ENCODE measurements at regions not wholly inside any gene's neighbourhood (a gene's known extent, or its start where the extent isn't known, plus 50 kb on each side); places are given as distances from the start of the nearest gene placed in this dataset.

GRCh38 chr18:64233851-64234250, 85.0 kb upstream of the LINC00305 start:
- TF ChIP-seq PRMT5 (CRISPR knock-in tag; IDR thresholded peaks at IDR 0.05) (no peak), TAF15 (IDR thresholded peaks at IDR 0.05; ENCODE audit: low read depth, low read length) (no peak), IRF2 (CRISPR knock-in tag; IDR thresholded peaks at IDR 0.05) (no peak), ZNF644 (tag; IDR thresholded peaks at IDR 0.05; ENCODE audit: low read depth) (no peak), RBM15 (IDR thresholded peaks at IDR 0.05; ENCODE audit: insufficient read depth, low read length) (no peak), ZNF146 (CRISPR knock-in tag; IDR thresholded peaks at IDR 0.05; ENCODE audit: unreplicated experiment) (no peak), JUN (IDR thresholded peaks at IDR 0.05; ENCODE audit: borderline replicate concordance, low read depth, low read length) (no peak), JUN (CRISPR knock-in tag; IDR thresholded peaks at IDR 0.05; ENCODE audit: borderline replicate concordance) (no peak)
- Histone ChIP-seq H2AFZ (ENCODE audit: low read depth, low read length) (no peak overlapping the region), H3K27ac (ENCODE audit: extremely low read depth, low read depth, low read length) (no peak overlapping the region), H3K9me1 (ENCODE audit: control insufficient read depth, insufficient read depth, low read length) (no peaks in the 10 kb centered on the region), H3K79me2 (ENCODE audit: control insufficient read depth, insufficient read depth, low read length) (no peaks in the 10 kb centered on the region), H3K4me3 (no peak overlapping the region), H3K27me3 (ENCODE audit: control insufficient read depth in 2 of 2, insufficient read depth in 2 of 2, low read length in 2 of 2) (no peaks in the 10 kb centered on the region), H3K36me3 (ENCODE audit: control insufficient read depth, insufficient read depth, low read length) (no peaks in the 10 kb centered on the region), H3K4me1 (replicated peaks in 1 of 2; ENCODE audit: control insufficient read depth in 2 of 2, insufficient read depth in 2 of 2, low read length in 2 of 2) (no peaks in the 10 kb centered on the region), H4K20me1 (replicated peaks; ENCODE audit: control insufficient read depth, insufficient read depth, low read length) (no peaks in the 10 kb centered on the region), H3K9ac (ENCODE audit: insufficient read depth in 1 of 2, low read depth in 2 of 2, low read length in 2 of 2) (no peak overlapping the region), H3K9me3 (replicated peaks; ENCODE audit: control insufficient read depth, insufficient read depth, low read depth, low read length) (no peaks in the 10 kb centered on the region), H3K4me2 (ENCODE audit: insufficient read depth, low read length) (no peak overlapping the region)
- FAIRE-seq (no peak), ATAC-seq (no peak), DNase-seq (ENCODE audit: extremely low read depth in 1 of 4, low spot score in 3 of 4) (no peak)
- in situ Hi-C loops (cut with MboI), result no loop called here
- BruUV-seq (replicated peaks), result no TSS peak
- intact Hi-C loops (cut with micrococcal nuclease), result no loop called here
- POLR2A ChIA-PET, result no interaction called here
- WGBS (ENCODE audit: insufficient coverage, low coverage, missing lambda C conversion rate), result 0% methylated on average over 1 of the region's 1 CpG
- CTCF ChIA-PET (ENCODE audit: low intra/inter-chr PET ratio), result no interaction called here

GRCh38 chr18:64220941-64221340, 72.1 kb upstream of the LINC00305 start:
- POLR2A ChIA-PET, result no interaction called here
- no peak for TF ChIP-seq ZBTB12 (CRISPR knock-in tag; IDR thresholded peaks at IDR 0.05)
- TF ChIP-seq HEY1 (CRISPR knock-in tag; IDR thresholded peaks at IDR 0.05; ENCODE audit: borderline replicate concordance), result no peak
- no peak for TF ChIP-seq CREB3L1 (IDR thresholded peaks at IDR 0.05; ENCODE audit: borderline replicate concordance, low read depth)
- no peak for TF ChIP-seq SIN3A (IDR thresholded peaks at IDR 0.05; ENCODE audit: borderline replicate concordance in 2 of 2, control insufficient read depth in 1 of 2, low read depth in 2 of 2, low read length in 2 of 2)
- TF ChIP-seq RHOXF2B (CRISPR knock-in tag; conservative IDR thresholded peaks at IDR 0.05), result no peak
- TF ChIP-seq ZC3H4 (CRISPR knock-in tag; IDR thresholded peaks at IDR 0.05; ENCODE audit: borderline replicate concordance), result no peak
- TF ChIP-seq POU5F1 (IDR thresholded peaks at IDR 0.05; ENCODE audit: borderline replicate concordance, low read depth, low read length, partially characterized antibody), result no peak
- TF ChIP-seq HNRNPUL1 (IDR thresholded peaks at IDR 0.05; ENCODE audit: low read length), result no peak
- intact Hi-C loops (cut with micrococcal nuclease), result no loop called here

More at GRCh38 chr18:64220941-64221340, 72.1 kb upstream of the LINC00305 start:
- 0% methylated on average over 2 of the region's 2 CpGs for WGBS (ENCODE audit: insufficient coverage, low coverage, missing lambda C conversion rate)
- H3K4me1 ChIP-seq (replicated peaks in 1 of 2; ENCODE audit: control insufficient read depth in 2 of 2, insufficient read depth in 2 of 2, low read length in 2 of 2), result no peaks in the 10 kb centered on the region
- ATAC-seq (no peak), DNase-seq (ENCODE audit: extremely low read depth in 1 of 4, low spot score in 3 of 4) (no peak), FAIRE-seq (no peak)
- no peak overlapping the region for H3K27ac ChIP-seq (ENCODE audit: extremely low read depth, low read depth, low read length)
- no peaks in the 10 kb centered on the region for H3K9me3 ChIP-seq (replicated peaks; ENCODE audit: control insufficient read depth, insufficient read depth, low read depth, low read length)
- no peak overlapping the region for H3K9ac ChIP-seq (ENCODE audit: insufficient read depth in 1 of 2, low read depth in 2 of 2, low read length in 2 of 2)
- no peak overlapping the region for H2AFZ ChIP-seq (ENCODE audit: low read depth, low read length)
- no peaks in the 10 kb centered on the region for H3K79me2 ChIP-seq (ENCODE audit: control insufficient read depth, insufficient read depth, low read length)
- BruUV-seq (replicated peaks), result no TSS peak
- no peaks in the 10 kb centered on the region for H3K9me1 ChIP-seq (ENCODE audit: control insufficient read depth, insufficient read depth, low read length)
- H3K27me3 ChIP-seq (ENCODE audit: control insufficient read depth in 2 of 2, insufficient read depth in 2 of 2, low read length in 2 of 2), result no peaks in the 10 kb centered on the region
- no peaks in the 10 kb centered on the region for H3K36me3 ChIP-seq (ENCODE audit: control insufficient read depth, insufficient read depth, low read length)
- in situ Hi-C loops (cut with MboI), result no loop called here
- no peak overlapping the region for H3K4me3 ChIP-seq
- H4K20me1 ChIP-seq (replicated peaks; ENCODE audit: control insufficient read depth, insufficient read depth, low read length), result no peaks in the 10 kb centered on the region
- CTCF ChIA-PET (ENCODE audit: low intra/inter-chr PET ratio), result no interaction called here
- H3K4me2 ChIP-seq (ENCODE audit: insufficient read depth, low read length), result no peak overlapping the region

All from K562 (cell line).